Mesenchymal stem cell (in vitro differentiated cells and primary cell): ENCODE measurements at regions not wholly inside any gene's neighbourhood (a gene's known extent, or its start where the extent isn't known, plus 50 kb on each side); places are given as distances from the start of the nearest gene placed in this dataset.

Experiments used
- DNase-seq: peaks from one replicate; pipeline ENCODE4 v3.0.0-alpha.2; 2013
- H2AFZ ChIP-seq: one replicate; pipeline ENCODE4 v1.6.1; 2013; ENCODE audit warnings: low read depth, mild to moderate bottlenecking, control low read depth, inconsistent platforms, low read length, moderate library complexity
- H2AK5ac ChIP-seq: 2 replicates; pipeline ENCODE4 v1.6.1; 2013; ENCODE audit warnings: low read length, moderate library complexity, mild to moderate bottlenecking, inconsistent platforms; ENCODE audit not compliant: severe bottlenecking
- H2BK120ac ChIP-seq: one replicate; pipeline ENCODE4 v1.6.1; 2013; ENCODE audit warnings: low read depth, mild to moderate bottlenecking, inconsistent platforms, low read length, moderate library complexity
- H2BK12ac ChIP-seq, 2 experiments: one replicate each; pipeline ENCODE4 v1.6.1; 2013; ENCODE audit warnings: inconsistent platforms in 2 of 2, low read length in 2 of 2, mild to moderate bottlenecking in 2 of 2, moderate library complexity in 2 of 2, control low read depth in 1 of 2
- H2BK15ac ChIP-seq: one replicate; pipeline ENCODE4 v1.6.1; 2013; ENCODE audit warnings: mild to moderate bottlenecking, low read depth, inconsistent platforms; ENCODE audit not compliant: poor library complexity, severe bottlenecking
- H2BK5ac ChIP-seq: 2 replicates; pipeline ENCODE4 v1.6.1; 2013; ENCODE audit warnings: low read depth, mild to moderate bottlenecking, low read length, control low read depth, inconsistent platforms; ENCODE audit not compliant: poor library complexity, severe bottlenecking
- H3K14ac ChIP-seq, 2 experiments: one replicate each; pipeline ENCODE4 v1.6.1; 2013; ENCODE audit warnings: inconsistent platforms in 2 of 2, low read length in 2 of 2, control low read depth in 1 of 2, mild to moderate bottlenecking in 1 of 2, moderate library complexity in 1 of 2
- H3K18ac ChIP-seq, 2 experiments: one replicate each; pipeline ENCODE4 v1.6.1; 2013; ENCODE audit warnings: inconsistent platforms in 2 of 2, low read length in 2 of 2, control low read depth in 1 of 2, low read depth in 1 of 2, mild to moderate bottlenecking in 1 of 2
- H3K23ac ChIP-seq, 2 experiments: one replicate each; pipeline ENCODE4 v1.6.1; 2013; ENCODE audit warnings: inconsistent platforms in 2 of 2, low read length in 2 of 2, mild to moderate bottlenecking in 2 of 2, moderate library complexity in 2 of 2, control low read depth in 1 of 2
- H3K27ac ChIP-seq: 2 replicates; pipeline ENCODE4 v1.5.1; 2013; ENCODE audit warnings: mild to moderate bottlenecking, moderate library complexity, low read length, control low read depth, inconsistent platforms; ENCODE audit not compliant: poor library complexity, severe bottlenecking
- H3K27me3 ChIP-seq, 2 experiments: 2 replicates each; pipeline versions ENCODE4 v1.6.1 to v1.7.0; 2013; ENCODE audit warnings: low read length in 2 of 2, mild to moderate bottlenecking in 2 of 2, moderate library complexity in 2 of 2, control low read depth in 1 of 2, inconsistent platforms in 1 of 2; ENCODE audit not compliant: control insufficient read depth in 1 of 2, insufficient read depth in 1 of 2
- H3K36me3 ChIP-seq, 2 experiments: 2 replicates each; pipeline versions ENCODE4 v1.6.1 to v1.7.0; 2013; ENCODE audit warnings: low read length in 2 of 2, control low read depth in 1 of 2, inconsistent platforms in 1 of 2, low read depth in 1 of 2, mild to moderate bottlenecking in 1 of 2; ENCODE audit not compliant: insufficient read depth in 2 of 2, control insufficient read depth in 1 of 2
- H3K4ac ChIP-seq, 2 experiments: one replicate each; pipeline ENCODE4 v1.6.1; 2013; ENCODE audit warnings: inconsistent platforms in 2 of 2, low read length in 2 of 2, mild to moderate bottlenecking in 2 of 2, moderate library complexity in 2 of 2, control low read depth in 1 of 2, low read depth in 1 of 2
- H3K4me1 ChIP-seq: 2 replicates; pipeline ENCODE4 v1.6.1; 2013; ENCODE audit warnings: low read depth, low read length, control low read depth; ENCODE audit not compliant: control insufficient read depth, insufficient read depth
- H3K4me2 ChIP-seq: 2 replicates; pipeline ENCODE4 v1.6.1; 2013; ENCODE audit warnings: low read length, mild to moderate bottlenecking, inconsistent platforms; ENCODE audit not compliant: poor library complexity, severe bottlenecking
- H3K4me3 ChIP-seq, 2 experiments: 2 replicates each; pipeline versions ENCODE4 v1.5.1 to v1.7.0; 2013; ENCODE audit warnings: low read length in 2 of 2, mild to moderate bottlenecking in 2 of 2, control low read depth in 1 of 2, low read depth in 1 of 2; ENCODE audit not compliant: insufficient read depth in 1 of 2
- H3K79me1 ChIP-seq: replicated peaks from 2 replicates; pipeline ENCODE4 v1.6.1; 2013; ENCODE audit warnings: mild to moderate bottlenecking, control low read depth, low read length, inconsistent platforms; ENCODE audit not compliant: poor library complexity, severe bottlenecking
- H3K9ac ChIP-seq: 2 replicates; pipeline ENCODE4 v1.7.0; 2013; ENCODE audit warnings: mild to moderate bottlenecking, low read length, moderate library complexity
- H3K9me3 ChIP-seq: 2 replicates; pipeline ENCODE4 v1.7.0; 2013; ENCODE audit warnings: mild to moderate bottlenecking, low read length; ENCODE audit not compliant: control insufficient read depth
- H4K8ac ChIP-seq: one replicate; pipeline ENCODE4 v1.6.1; 2013; ENCODE audit warnings: inconsistent platforms, mild to moderate bottlenecking, low read length, moderate library complexity
- H4K91ac ChIP-seq: one replicate; pipeline ENCODE4 v1.6.1; 2013; ENCODE audit warnings: mild to moderate bottlenecking, low read length, inconsistent platforms
- WGBS: methylation state at CpG from one replicate; pipeline ENCODE4 v1.1.7; 2013; ENCODE audit warnings: mixed read lengths; 5-methylcytosine and 5-hydroxymethylcytosine counted together

DNA sequence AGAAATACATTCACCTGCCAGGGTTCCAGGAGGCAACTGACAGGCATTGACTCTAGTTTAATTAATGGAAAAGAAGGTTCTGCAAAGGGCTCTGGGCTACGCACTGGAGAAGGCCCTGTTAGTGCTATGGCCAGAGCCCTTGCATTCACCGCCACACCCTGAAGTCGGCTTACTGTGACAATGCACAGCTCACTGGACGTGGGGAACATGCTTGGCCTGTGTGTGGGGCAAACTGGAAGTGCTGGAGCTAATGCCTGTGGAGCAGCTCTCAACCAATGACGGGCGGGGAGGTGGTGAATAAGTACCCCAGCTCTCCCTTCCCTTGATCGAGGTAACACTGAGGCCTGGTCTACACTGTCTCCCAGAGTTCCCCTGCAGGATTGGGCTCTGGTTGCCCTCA is 209.8 kb downstream of the HAUS1 start:
- no peaks in the 10 kb centered on the region for H3K79me1 ChIP-seq

DNA sequence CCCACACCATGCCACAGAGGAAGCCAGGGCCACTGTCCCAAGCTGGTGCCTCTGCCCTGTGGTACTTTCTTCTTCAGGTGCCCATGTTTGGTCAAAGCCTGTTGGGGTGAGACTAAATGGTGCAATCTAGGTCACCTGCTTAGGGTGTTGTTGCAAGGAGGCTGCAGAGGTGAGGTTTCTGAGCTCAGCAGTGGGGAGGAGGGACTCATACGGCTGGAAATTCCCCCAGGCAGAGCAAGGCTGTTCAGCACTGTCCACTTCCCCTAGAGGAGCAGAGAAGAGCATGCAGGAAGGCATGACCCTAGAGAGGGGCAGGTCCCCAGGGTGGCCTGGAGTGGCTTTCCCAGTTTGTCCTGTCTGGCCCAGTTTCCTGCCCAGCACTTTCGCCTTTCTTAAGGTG is 211.0 kb downstream of the HAUS1 start:
- H3K23ac ChIP-seq, result no peak overlapping the region
- H2BK15ac ChIP-seq, result no peak overlapping the region
- H2BK5ac ChIP-seq, result no peak overlapping the region
- no peak overlapping the region for H3K4me3 ChIP-seq
- no peak overlapping the region for H2AFZ ChIP-seq
- H3K36me3 ChIP-seq, result no peaks in the 10 kb centered on the region
- H3K14ac ChIP-seq, result no peak overlapping the region
- H3K27me3 ChIP-seq, result peaks cover 12 to 62% of the 10 kb centered on the region in 2 experiments
- H3K4ac ChIP-seq, result no peak overlapping the region
- WGBS, result 64% methylated on average over 2 of the region's 2 CpGs
- no peaks in the 10 kb centered on the region for H3K4me1 ChIP-seq
- H2AK5ac ChIP-seq, result no peak overlapping the region
- H4K91ac ChIP-seq, result no peak overlapping the region
- no peak overlapping the region for H3K9ac ChIP-seq
- no peak overlapping the region for H3K27ac ChIP-seq
- no peak for DNase-seq
- no peaks in the 10 kb centered on the region for H3K79me1 ChIP-seq
- no peak overlapping the region for H3K18ac ChIP-seq
- H2BK12ac ChIP-seq, result no peak overlapping the region
- H4K8ac ChIP-seq, result no peak overlapping the region
- H3K4me2 ChIP-seq, result no peak overlapping the region
- H3K9me3 ChIP-seq, result no peaks in the 10 kb centered on the region
- no peak overlapping the region for H2BK120ac ChIP-seq

More for the DNA sequence above, 209.8 kb downstream of the HAUS1 start:
- no peak overlapping the region for H2AFZ ChIP-seq
- no peak overlapping the region for H3K23ac ChIP-seq
- no peak overlapping the region for H2BK120ac ChIP-seq
- no peak overlapping the region for H2BK15ac ChIP-seq
- no peak overlapping the region for H2BK12ac ChIP-seq
- H4K91ac ChIP-seq, result no peak overlapping the region
- H3K9ac ChIP-seq, result no peak overlapping the region
- H3K18ac ChIP-seq, result no peak overlapping the region
- no peak overlapping the region for H3K4ac ChIP-seq
- no peak overlapping the region for H2AK5ac ChIP-seq
- no peak overlapping the region for H3K27ac ChIP-seq
- H3K4me1 ChIP-seq, result no peaks in the 10 kb centered on the region
- WGBS, result 85% methylated on average over 7 of the region's 7 CpGs
- no peaks in the 10 kb centered on the region for H3K36me3 ChIP-seq
- no peak overlapping the region for H2BK5ac ChIP-seq
- no peak for DNase-seq
- peaks cover 12 to 58% of the 10 kb centered on the region in 2 experiments for H3K27me3 ChIP-seq
- H3K4me3 ChIP-seq, result no peak overlapping the region
- H3K9me3 ChIP-seq, result no peaks in the 10 kb centered on the region
- H3K4me2 ChIP-seq, result no peak overlapping the region
- no peak overlapping the region for H3K14ac ChIP-seq
- H4K8ac ChIP-seq, result no peak overlapping the region

DNA sequence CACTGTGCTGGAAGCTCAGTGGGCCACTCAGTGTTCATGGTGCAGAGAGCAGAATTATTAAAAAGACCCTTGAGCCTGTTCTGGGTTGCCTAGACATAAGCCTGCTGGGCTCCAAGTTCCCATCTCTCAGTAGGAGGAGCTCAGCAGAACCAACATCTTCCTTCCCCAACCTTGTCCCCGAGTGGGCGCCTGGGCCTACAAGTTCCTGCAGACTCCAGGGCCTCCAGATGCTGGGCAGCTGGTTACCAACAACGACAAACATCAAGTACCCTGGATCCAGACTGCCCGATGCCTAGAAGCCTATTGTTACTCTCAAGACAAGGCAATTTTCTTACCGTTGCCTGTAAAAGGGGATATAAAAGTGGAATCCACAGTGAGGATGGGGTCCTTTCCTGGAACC is 214.2 kb downstream of the HAUS1 start:
- Histone ChIP-seq H3K9me3 (no peaks in the 10 kb centered on the region), H2AK5ac (no peak overlapping the region), H3K4me2 (no peak overlapping the region), H3K79me1 (no peaks in the 10 kb centered on the region), H2BK12ac (no peak overlapping the region), H2BK120ac (no peak overlapping the region), H4K91ac (no peak overlapping the region), H3K9ac (no peak overlapping the region), H2BK5ac (no peak overlapping the region), H4K8ac (no peak overlapping the region), H3K4ac (no peak overlapping the region), H3K27me3 (peaks cover 0 to 39% of the 10 kb centered on the region in 2 experiments), H2AFZ (no peak overlapping the region), H3K36me3 (no peaks in the 10 kb centered on the region), H2BK15ac (no peak overlapping the region), H3K4me3 (no peak overlapping the region), H3K18ac (no peak overlapping the region), H3K4me1 (peaks cover 20% of the 10 kb centered on the region), H3K14ac (no peak overlapping the region), H3K27ac (no peak overlapping the region), H3K23ac (no peak overlapping the region)
- DNase-seq, result no peak
- 88% methylated on average over 5 of the region's 5 CpGs for WGBS

DNA sequence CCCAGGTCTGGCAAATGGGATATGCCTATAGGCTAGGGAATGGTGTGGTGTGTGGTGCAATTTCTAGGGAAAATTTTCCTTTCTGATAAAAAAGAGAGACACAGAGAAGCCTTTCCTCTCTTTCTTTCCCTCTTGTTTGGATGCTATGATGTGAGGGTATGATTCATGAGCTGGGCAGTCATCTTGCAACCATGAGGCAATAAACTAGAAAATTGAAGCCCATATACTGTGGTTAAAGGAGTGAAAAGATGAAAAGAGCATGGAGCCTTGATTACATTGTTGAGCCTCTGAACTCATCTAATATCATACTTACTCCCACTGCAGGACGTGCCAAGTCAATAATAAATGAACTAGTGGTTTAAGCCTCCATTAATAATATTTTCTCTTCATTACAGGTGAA is 215.6 kb downstream of the HAUS1 start:
- H3K18ac ChIP-seq, result no peak overlapping the region
- no peak overlapping the region for H3K4ac ChIP-seq
- no peak for DNase-seq
- H3K14ac ChIP-seq, result no peak overlapping the region
- H3K9me3 ChIP-seq, result no peaks in the 10 kb centered on the region
- H3K27ac ChIP-seq, result no peak overlapping the region
- no peak overlapping the region for H2AK5ac ChIP-seq
- no peaks in the 10 kb centered on the region for H3K79me1 ChIP-seq
- peaks cover 20% of the 10 kb centered on the region for H3K4me1 ChIP-seq
- H4K91ac ChIP-seq, result no peak overlapping the region
- H3K4me2 ChIP-seq, result no peak overlapping the region
- no peak overlapping the region for H4K8ac ChIP-seq
- no peak overlapping the region for H2BK12ac ChIP-seq
- H3K36me3 ChIP-seq, result no peaks in the 10 kb centered on the region
- H3K27me3 ChIP-seq, result peaks cover 0 to 28% of the 10 kb centered on the region in 2 experiments
- H3K23ac ChIP-seq, result no peak overlapping the region
- no peak overlapping the region for H3K4me3 ChIP-seq
- H3K9ac ChIP-seq, result no peak overlapping the region
- WGBS, result 67% methylated on average over 1 of the region's 1 CpG
- no peak overlapping the region for H2BK120ac ChIP-seq
- H2BK15ac ChIP-seq, result no peak overlapping the region
- H2AFZ ChIP-seq, result no peak overlapping the region
- no peak overlapping the region for H2BK5ac ChIP-seq
